ENCODE measurements at regions not wholly inside any gene's neighbourhood (a gene's known extent, or its start where the extent isn't known, plus 50 kb on each side); places are given as distances from the start of the nearest gene placed in this dataset.

DNA sequence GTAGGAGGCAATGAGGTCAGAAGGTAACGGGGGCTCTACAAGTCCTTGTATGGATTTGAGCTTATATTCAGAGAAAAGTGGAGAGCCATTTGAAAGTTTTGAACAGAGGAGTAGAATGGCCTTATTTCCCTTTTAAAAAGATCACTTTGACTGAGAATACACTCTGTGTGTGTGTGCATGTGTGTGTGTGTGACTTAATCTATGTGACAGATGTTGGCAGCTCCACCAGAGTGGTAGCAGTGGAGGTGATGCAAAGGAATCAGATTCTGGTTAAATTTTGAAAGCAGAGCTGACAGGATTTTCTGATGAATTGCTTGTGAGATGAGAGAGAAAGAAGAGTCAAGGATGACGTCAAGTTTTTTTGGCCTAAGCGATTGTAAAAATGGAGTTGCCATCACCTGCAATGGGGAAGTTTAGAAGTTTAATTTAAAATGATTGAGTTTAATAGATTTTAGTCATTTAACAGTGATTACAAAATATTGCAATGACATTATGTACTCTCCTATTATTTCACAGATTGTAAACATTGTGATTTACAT is 172.2 kb upstream of the HEY2 start:
- TF ChIP-seq, protein P1, sequence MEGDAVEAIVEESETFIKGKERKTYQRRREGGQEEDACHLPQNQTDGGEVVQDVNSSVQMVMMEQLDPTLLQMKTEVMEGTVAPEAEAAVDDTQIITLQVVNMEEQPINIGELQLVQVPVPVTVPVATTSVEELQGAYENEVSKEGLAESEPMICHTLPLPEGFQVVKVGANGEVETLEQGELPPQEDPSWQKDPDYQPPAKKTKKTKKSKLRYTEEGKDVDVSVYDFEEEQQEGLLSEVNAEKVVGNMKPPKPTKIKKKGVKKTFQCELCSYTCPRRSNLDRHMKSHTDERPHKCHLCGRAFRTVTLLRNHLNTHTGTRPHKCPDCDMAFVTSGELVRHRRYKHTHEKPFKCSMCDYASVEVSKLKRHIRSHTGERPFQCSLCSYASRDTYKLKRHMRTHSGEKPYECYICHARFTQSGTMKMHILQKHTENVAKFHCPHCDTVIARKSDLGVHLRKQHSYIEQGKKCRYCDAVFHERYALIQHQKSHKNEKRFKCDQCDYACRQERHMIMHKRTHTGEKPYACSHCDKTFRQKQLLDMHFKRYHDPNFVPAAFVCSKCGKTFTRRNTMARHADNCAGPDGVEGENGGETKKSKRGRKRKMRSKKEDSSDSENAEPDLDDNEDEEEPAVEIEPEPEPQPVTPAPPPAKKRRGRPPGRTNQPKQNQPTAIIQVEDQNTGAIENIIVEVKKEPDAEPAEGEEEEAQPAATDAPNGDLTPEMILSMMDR (IDR thresholded peaks at IDR 0.05), result no peak
- TF ChIP-seq MXI1 (IDR thresholded peaks at IDR 0.05; ENCODE audit: low read depth, low read length) (no peak), EP300 (IDR thresholded peaks at IDR 0.05; ENCODE audit: borderline replicate concordance in 1 of 2, low read depth in 1 of 2, low read length in 1 of 2) (no peak), EZH2phosphoT487 (IDR thresholded peaks at IDR 0.05; ENCODE audit: borderline replicate concordance, low read depth) (no peak), POLR2AphosphoS5 (IDR thresholded peaks at IDR 0.05; ENCODE audit: low read depth, low read length) (no peak), YY1 (IDR thresholded peaks at IDR 0.05; ENCODE audit: low read depth) (no peak), RFX5 (IDR thresholded peaks at IDR 0.05; ENCODE audit: low read length) (no peak), GATA2 (CRISPR knock-in tag; IDR thresholded peaks at IDR 0.05) (no peak), SIN3A (IDR thresholded peaks at IDR 0.05; ENCODE audit: borderline replicate concordance, low read depth, low read length) (no peak), FOXJ3 (CRISPR knock-in tag; IDR thresholded peaks at IDR 0.05) (no peak), SMC3 (IDR thresholded peaks at IDR 0.05; ENCODE audit: low read depth, low read length) (no peak), RCOR1 (IDR thresholded peaks at IDR 0.05; ENCODE audit: low read length) (no peak)
- TF ChIP-seq, protein P2, sequence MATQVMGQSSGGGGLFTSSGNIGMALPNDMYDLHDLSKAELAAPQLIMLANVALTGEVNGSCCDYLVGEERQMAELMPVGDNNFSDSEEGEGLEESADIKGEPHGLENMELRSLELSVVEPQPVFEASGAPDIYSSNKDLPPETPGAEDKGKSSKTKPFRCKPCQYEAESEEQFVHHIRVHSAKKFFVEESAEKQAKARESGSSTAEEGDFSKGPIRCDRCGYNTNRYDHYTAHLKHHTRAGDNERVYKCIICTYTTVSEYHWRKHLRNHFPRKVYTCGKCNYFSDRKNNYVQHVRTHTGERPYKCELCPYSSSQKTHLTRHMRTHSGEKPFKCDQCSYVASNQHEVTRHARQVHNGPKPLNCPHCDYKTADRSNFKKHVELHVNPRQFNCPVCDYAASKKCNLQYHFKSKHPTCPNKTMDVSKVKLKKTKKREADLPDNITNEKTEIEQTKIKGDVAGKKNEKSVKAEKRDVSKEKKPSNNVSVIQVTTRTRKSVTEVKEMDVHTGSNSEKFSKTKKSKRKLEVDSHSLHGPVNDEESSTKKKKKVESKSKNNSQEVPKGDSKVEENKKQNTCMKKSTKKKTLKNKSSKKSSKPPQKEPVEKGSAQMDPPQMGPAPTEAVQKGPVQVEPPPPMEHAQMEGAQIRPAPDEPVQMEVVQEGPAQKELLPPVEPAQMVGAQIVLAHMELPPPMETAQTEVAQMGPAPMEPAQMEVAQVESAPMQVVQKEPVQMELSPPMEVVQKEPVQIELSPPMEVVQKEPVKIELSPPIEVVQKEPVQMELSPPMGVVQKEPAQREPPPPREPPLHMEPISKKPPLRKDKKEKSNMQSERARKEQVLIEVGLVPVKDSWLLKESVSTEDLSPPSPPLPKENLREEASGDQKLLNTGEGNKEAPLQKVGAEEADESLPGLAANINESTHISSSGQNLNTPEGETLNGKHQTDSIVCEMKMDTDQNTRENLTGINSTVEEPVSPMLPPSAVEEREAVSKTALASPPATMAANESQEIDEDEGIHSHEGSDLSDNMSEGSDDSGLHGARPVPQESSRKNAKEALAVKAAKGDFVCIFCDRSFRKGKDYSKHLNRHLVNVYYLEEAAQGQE (IDR thresholded peaks at IDR 0.05; ENCODE audit: low read depth, low read length), result no peak
- TF ChIP-seq, protein P3, sequence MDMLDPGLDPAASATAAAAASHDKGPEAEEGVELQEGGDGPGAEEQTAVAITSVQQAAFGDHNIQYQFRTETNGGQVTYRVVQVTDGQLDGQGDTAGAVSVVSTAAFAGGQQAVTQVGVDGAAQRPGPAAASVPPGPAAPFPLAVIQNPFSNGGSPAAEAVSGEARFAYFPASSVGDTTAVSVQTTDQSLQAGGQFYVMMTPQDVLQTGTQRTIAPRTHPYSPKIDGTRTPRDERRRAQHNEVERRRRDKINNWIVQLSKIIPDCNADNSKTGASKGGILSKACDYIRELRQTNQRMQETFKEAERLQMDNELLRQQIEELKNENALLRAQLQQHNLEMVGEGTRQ (IDR thresholded peaks at IDR 0.05; ENCODE audit: borderline replicate concordance, low read depth, low read length), result no peak
